ENCODE measurements at regions not wholly inside any gene's neighbourhood (a gene's known extent, or its start where the extent isn't known, plus 50 kb on each side); places are given as distances from the start of the nearest gene placed in this dataset.

DNA sequence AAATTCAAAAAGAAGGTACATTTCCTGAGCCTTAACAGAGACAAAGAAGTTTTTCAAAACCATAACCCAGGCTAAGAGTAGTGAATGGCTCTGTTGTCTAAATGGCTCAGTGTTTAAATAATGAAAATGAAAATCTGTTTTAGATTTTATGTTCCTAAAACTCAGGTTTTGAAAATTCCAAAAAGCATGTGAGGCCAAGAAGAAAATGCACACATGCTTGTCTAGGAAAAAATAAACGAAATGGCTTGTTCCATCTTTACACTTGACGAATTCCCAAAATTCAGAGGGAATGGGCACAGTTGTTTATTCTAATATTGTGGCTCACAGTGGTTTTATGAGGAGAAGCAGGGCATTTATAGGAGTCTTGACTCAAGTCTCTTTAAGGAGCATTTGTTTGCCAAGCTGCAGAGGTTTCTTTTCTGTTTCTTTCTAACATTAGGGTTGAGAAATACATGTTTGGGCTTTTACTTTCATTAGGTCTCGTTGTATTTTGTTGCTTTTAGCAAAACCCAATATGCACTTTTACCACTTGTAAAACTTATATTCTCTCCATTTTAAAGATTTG is 527.6 kb upstream of the ANKRD30A start:
- Mint-ChIP-seq H3K27me3 (ENCODE audit: low read depth) (no peaks in the 10 kb centered on the region), H3K4me1 (ENCODE audit: low read depth) (peaks cover 18% of the 10 kb centered on the region), H3K36me3 (ENCODE audit: low read depth) (no peaks in the 10 kb centered on the region), H3K4me3 (ENCODE audit: unreplicated experiment) (no peak overlapping the region), H3K27ac (ENCODE audit: unreplicated experiment) (no peak overlapping the region), H3K9me3 (ENCODE audit: low read depth) (no peaks in the 10 kb centered on the region)
- DNase-seq (ENCODE audit: low spot score): no peak
- TF ChIP-seq, protein P1, sequence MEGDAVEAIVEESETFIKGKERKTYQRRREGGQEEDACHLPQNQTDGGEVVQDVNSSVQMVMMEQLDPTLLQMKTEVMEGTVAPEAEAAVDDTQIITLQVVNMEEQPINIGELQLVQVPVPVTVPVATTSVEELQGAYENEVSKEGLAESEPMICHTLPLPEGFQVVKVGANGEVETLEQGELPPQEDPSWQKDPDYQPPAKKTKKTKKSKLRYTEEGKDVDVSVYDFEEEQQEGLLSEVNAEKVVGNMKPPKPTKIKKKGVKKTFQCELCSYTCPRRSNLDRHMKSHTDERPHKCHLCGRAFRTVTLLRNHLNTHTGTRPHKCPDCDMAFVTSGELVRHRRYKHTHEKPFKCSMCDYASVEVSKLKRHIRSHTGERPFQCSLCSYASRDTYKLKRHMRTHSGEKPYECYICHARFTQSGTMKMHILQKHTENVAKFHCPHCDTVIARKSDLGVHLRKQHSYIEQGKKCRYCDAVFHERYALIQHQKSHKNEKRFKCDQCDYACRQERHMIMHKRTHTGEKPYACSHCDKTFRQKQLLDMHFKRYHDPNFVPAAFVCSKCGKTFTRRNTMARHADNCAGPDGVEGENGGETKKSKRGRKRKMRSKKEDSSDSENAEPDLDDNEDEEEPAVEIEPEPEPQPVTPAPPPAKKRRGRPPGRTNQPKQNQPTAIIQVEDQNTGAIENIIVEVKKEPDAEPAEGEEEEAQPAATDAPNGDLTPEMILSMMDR (IDR thresholded peaks at IDR 0.05): no peak

DNA sequence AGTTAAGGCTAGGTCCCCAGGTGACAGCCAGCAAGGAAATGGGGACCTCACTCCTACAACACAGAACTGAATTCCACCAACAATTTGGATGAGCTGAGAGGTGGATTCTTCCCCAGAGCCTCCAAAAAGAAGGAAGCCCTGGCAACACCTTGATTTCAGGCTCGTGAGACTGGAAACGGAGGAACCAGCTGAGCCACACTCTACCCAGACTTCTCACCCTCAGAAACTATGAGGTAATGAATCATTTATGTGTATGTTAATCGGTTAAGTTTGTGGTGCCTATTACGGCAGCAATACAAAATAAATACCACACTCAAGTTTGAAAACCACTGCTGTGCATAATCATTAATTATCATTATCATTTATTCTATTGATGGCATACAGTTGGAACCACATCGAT is 532.4 kb upstream of the ANKRD30A start:
- H3K4me1 Mint-ChIP-seq (ENCODE audit: low read depth): peaks cover 8% of the 10 kb centered on the region
- no peak for DNase-seq (ENCODE audit: low spot score)
- TF ChIP-seq, protein P1 (IDR thresholded peaks at IDR 0.05): no peak
- no peak overlapping the region for H3K27ac Mint-ChIP-seq (ENCODE audit: unreplicated experiment)
- no peaks in the 10 kb centered on the region for H3K27me3 Mint-ChIP-seq (ENCODE audit: low read depth)
- H3K4me3 Mint-ChIP-seq (ENCODE audit: unreplicated experiment): no peak overlapping the region
- H3K36me3 Mint-ChIP-seq (ENCODE audit: low read depth): no peaks in the 10 kb centered on the region
- H3K9me3 Mint-ChIP-seq (ENCODE audit: low read depth): peaks cover 2% of the 10 kb centered on the region

DNA sequence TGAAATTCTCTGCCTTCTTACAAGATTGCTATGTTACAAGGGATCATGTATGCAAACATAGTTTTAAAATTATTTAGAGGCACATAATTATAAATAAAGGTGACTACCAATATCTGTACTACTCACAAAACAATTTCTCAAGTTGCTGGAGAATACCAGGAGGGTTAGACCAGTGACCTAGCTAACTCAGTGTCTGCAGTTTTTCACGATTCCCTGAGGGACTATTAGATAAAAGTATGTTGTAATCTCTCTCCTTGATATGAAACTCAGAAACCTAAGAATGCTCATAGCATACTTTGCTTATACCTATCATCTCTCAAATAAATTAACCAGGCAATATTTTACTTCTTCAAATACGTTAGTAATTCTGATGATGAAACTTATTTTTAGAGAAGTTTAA is 534.0 kb upstream of the ANKRD30A start:
- no peak for DNase-seq (ENCODE audit: low spot score)
- H3K27me3 Mint-ChIP-seq (ENCODE audit: low read depth): no peaks in the 10 kb centered on the region
- no peak overlapping the region for H3K4me3 Mint-ChIP-seq (ENCODE audit: unreplicated experiment)
- H3K27ac Mint-ChIP-seq (ENCODE audit: unreplicated experiment): no peak overlapping the region
- TF ChIP-seq, protein P1 (IDR thresholded peaks at IDR 0.05): no peak
- H3K4me1 Mint-ChIP-seq (ENCODE audit: low read depth): peaks cover 3% of the 10 kb centered on the region
- no peaks in the 10 kb centered on the region for H3K36me3 Mint-ChIP-seq (ENCODE audit: low read depth)
- peaks cover 2% of the 10 kb centered on the region for H3K9me3 Mint-ChIP-seq (ENCODE audit: low read depth)

DNA sequence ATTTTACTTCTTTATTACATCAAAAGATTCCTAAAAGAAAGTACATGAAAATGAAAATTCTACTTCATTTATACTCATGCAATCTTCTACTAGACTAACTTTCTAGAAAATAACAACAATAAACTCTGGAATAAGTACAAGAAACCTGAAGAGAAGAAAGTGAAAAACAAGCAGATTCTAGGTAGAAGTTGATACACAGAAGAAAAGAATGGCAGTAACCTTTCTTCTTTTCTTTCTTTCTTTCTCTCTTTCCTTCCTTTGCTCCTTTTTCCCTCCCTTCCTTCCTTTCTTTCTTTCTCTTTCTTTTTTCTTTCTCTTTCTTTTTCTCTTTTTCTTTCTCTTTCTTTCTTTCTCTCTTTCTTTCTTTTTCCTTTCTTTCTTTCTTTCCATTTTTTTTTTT is 541.7 kb upstream of the ANKRD30A start:
- H3K27me3 Mint-ChIP-seq (ENCODE audit: low read depth): no peaks in the 10 kb centered on the region
- H3K27ac Mint-ChIP-seq (ENCODE audit: unreplicated experiment): no peak overlapping the region
- H3K36me3 Mint-ChIP-seq (ENCODE audit: low read depth): no peaks in the 10 kb centered on the region

DNA sequence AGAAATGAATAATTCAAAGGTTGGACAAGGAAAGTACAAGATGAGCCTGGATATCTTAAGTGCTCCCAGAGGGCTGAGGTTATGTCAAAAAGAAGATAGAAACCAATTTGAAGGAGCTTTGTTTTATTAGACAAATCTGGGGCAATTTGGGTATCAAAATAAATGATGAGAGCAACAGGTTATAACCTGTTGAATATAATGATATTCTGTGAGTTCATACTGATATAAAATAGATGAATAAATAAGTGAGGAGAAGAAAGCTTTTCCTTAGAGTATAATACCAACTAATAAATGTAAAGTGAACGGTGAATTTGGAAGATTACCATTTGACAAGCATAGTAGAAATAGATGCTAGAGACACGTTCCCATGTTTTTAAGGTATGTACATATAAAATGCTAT is 544.2 kb upstream of the ANKRD30A start:
- TF ChIP-seq, protein P1 (IDR thresholded peaks at IDR 0.05): no peak
- no peaks in the 10 kb centered on the region for H3K9me3 Mint-ChIP-seq (ENCODE audit: low read depth)
- no peak overlapping the region for H3K27ac Mint-ChIP-seq (ENCODE audit: unreplicated experiment)
- H3K4me3 Mint-ChIP-seq (ENCODE audit: unreplicated experiment): no peak overlapping the region
- H3K36me3 Mint-ChIP-seq (ENCODE audit: low read depth): no peaks in the 10 kb centered on the region
- H3K4me1 Mint-ChIP-seq (ENCODE audit: low read depth): peaks cover 14% of the 10 kb centered on the region
- no peaks in the 10 kb centered on the region for H3K27me3 Mint-ChIP-seq (ENCODE audit: low read depth)
- no peak for DNase-seq (ENCODE audit: low spot score)

More for the DNA sequence above, 541.7 kb upstream of the ANKRD30A start:
- Mint-ChIP-seq H3K4me3 (ENCODE audit: unreplicated experiment) (no peak overlapping the region), H3K9me3 (ENCODE audit: low read depth) (peaks cover under 1% of the 10 kb centered on the region), H3K4me1 (ENCODE audit: low read depth) (peaks cover 14% of the 10 kb centered on the region)
- TF ChIP-seq, protein P1 (IDR thresholded peaks at IDR 0.05): no peak
- no peak for DNase-seq (ENCODE audit: low spot score)

Data from chondrocyte (in vitro differentiated cells).